ENCODE measurements at regions not wholly inside any gene's neighbourhood (a gene's known extent, or its start where the extent isn't known, plus 50 kb on each side); places are given as distances from the start of the nearest gene placed in this dataset.

GRCh38 chr12:124691429-124691828 is 124.0 kb upstream of the NCOR2 start:
- no peak overlapping the region for H2AFZ ChIP-seq
- TF ChIP-seq EZH2 (IDR thresholded peaks at IDR 0.05; ENCODE audit: low read depth): no peak
- no peak for TF ChIP-seq CTCF (conservative IDR thresholded peaks at IDR 0.05)
- POLR2A ChIA-PET (ENCODE audit: unreplicated experiment): no interaction called here
- no peaks in the 10 kb centered on the region for H3K27me3 ChIP-seq (ENCODE audit: insufficient read depth, low read depth)
- no TSS peak for BruUV-seq (replicated peaks)
- H3F3A ChIP-seq (ENCODE audit: insufficient read depth, low read depth): peaks cover 9% of the 10 kb centered on the region; the same call in 1 of the 2 replicates
- no peaks in the 10 kb centered on the region for H3K36me3 ChIP-seq (ENCODE audit: low read depth)
- no peak overlapping the region for H3K27ac ChIP-seq
- no peaks in the 10 kb centered on the region for H3K9me2 ChIP-seq (ENCODE audit: insufficient read depth)
- no peaks in the 10 kb centered on the region for H3K79me2 ChIP-seq (ENCODE audit: low read depth)
- 0 out of 2 replicates have a peak, but pooled peaks cover 4% of the 10 kb centered on the region for H3K4me1 ChIP-seq (replicated peaks; ENCODE audit: insufficient read depth)
- intact Hi-C loops (cut with micrococcal nuclease; ENCODE audit: unreplicated experiment): no loop called here
- H3K4me2 ChIP-seq: no peak overlapping the region
- H3K9me3 ChIP-seq (ENCODE audit: insufficient read depth, low read depth): no peaks in the 10 kb centered on the region
- H3K4me3 ChIP-seq: no peak overlapping the region
- H4K20me1 ChIP-seq (ENCODE audit: insufficient read depth): no peaks in the 10 kb centered on the region
- CTCF ChIA-PET: no interaction called here
- DNase-seq: no peak

DNA sequence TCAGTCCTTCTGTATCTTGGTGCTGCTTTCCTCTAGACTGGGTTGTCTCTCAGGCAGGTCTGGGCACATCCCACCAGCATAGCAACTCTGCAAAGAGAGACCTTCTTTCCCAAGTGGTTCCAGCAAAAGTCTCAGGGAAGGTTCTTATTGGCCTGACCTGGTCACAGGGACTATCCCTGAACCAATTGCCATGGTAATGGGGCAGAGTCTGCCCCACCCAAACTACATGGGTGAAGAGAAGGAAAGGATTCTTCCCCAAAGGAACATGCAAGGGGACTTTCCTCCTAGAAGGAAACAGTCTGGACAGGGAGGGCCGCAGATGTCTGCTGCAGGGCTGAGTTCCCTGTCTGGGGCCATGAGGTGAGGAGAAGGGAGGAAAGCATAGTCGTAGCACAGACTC is 122.2 kb upstream of the NCOR2 start:
- intact Hi-C loops (cut with micrococcal nuclease; ENCODE audit: unreplicated experiment): loop anchor here (10.0 kb wide), 1 partner anchor 175 kb away; no protein-coding TSS in a partner anchor
- no peak for TF ChIP-seq EZH2 (IDR thresholded peaks at IDR 0.05; ENCODE audit: low read depth)
- TF ChIP-seq CTCF (conservative IDR thresholded peaks at IDR 0.05): no peak
- H3F3A ChIP-seq (ENCODE audit: insufficient read depth, low read depth): peaks cover 15% of the 10 kb centered on the region
- no peak overlapping the region for H2AFZ ChIP-seq
- H3K27ac ChIP-seq: no peak overlapping the region
- H3K4me3 ChIP-seq: no peak overlapping the region
- no peak overlapping the region for H3K4me2 ChIP-seq
- no peaks in the 10 kb centered on the region for H3K27me3 ChIP-seq (ENCODE audit: insufficient read depth, low read depth)
- ChIA-PET POLR2A (ENCODE audit: unreplicated experiment) (no interaction called here), CTCF (no interaction called here)
- H3K36me3 ChIP-seq (ENCODE audit: low read depth): no peaks in the 10 kb centered on the region
- no TSS peak for BruUV-seq (replicated peaks)
- H3K9me3 ChIP-seq (ENCODE audit: insufficient read depth, low read depth): no peaks in the 10 kb centered on the region
- no peaks in the 10 kb centered on the region for H3K9me2 ChIP-seq (ENCODE audit: insufficient read depth)
- no peak for DNase-seq
- no peaks in the 10 kb centered on the region for H3K79me2 ChIP-seq (ENCODE audit: low read depth)
- H4K20me1 ChIP-seq (ENCODE audit: insufficient read depth): no peaks in the 10 kb centered on the region
- peaks cover 19% of the 10 kb centered on the region for H3K4me1 ChIP-seq (replicated peaks; ENCODE audit: insufficient read depth)

GRCh38 chr12:124688356-124688992 is 121.1 kb upstream of the NCOR2 start:
- H3K36me3 ChIP-seq (ENCODE audit: low read depth): no peaks in the 10 kb centered on the region
- peaks cover 27% of the 10 kb centered on the region for H3F3A ChIP-seq (ENCODE audit: insufficient read depth, low read depth)
- H3K27ac ChIP-seq: no peak overlapping the region
- H3K4me3 ChIP-seq: no peak overlapping the region
- no peak overlapping the region for H3K4me2 ChIP-seq
- peaks cover 28% of the 10 kb centered on the region for H3K4me1 ChIP-seq (replicated peaks; ENCODE audit: insufficient read depth)
- H4K20me1 ChIP-seq (ENCODE audit: insufficient read depth): no peaks in the 10 kb centered on the region
- BruUV-seq (replicated peaks): no TSS peak
- H3K9me2 ChIP-seq (ENCODE audit: insufficient read depth): no peaks in the 10 kb centered on the region
- no peaks in the 10 kb centered on the region for H3K9me3 ChIP-seq (ENCODE audit: insufficient read depth, low read depth)
- CTCF ChIA-PET: no interaction called here
- TF ChIP-seq EZH2 (IDR thresholded peaks at IDR 0.05; ENCODE audit: low read depth): no peak
- no peak for TF ChIP-seq CTCF (conservative IDR thresholded peaks at IDR 0.05)
- no peaks in the 10 kb centered on the region for H3K79me2 ChIP-seq (ENCODE audit: low read depth)
- DNase-seq: no peak
- no peak overlapping the region for H2AFZ ChIP-seq
- H3K27me3 ChIP-seq (ENCODE audit: insufficient read depth, low read depth): no peaks in the 10 kb centered on the region
- POLR2A ChIA-PET (ENCODE audit: unreplicated experiment): no interaction called here
- intact Hi-C loops (cut with micrococcal nuclease; ENCODE audit: unreplicated experiment): loop anchor here (10.0 kb wide), 1 partner anchor 174 kb away; no protein-coding TSS in a partner anchor
